HG02884 (cell line): ENCODE measurements at regions not wholly inside any gene's neighbourhood (a gene's known extent, or its start where the extent isn't known, plus 50 kb on each side); places are given as distances from the start of the nearest gene placed in this dataset.
A peak's percentile ranks its signal among the peaks of the same experiment; 100 is the strongest.
"Not testable (repeated sequence)": the region's sequence is repeated elsewhere in the genome, so short reads cannot be mapped to it uniquely, and the experiment has no call there.

Experiments used
- ATAC-seq: cut with Tn5 transposase; IDR thresholded peaks from one replicate; pipeline ENCODE4 v1.9.1; 2021; ENCODE audit warnings: mild to moderate bottlenecking, moderate library complexity; ENCODE audit not compliant: unreplicated experiment

GRCh38 chr13:71382285-71382684 is 484.7 kb downstream of the DACH1 start:
- ATAC-seq, result no peak

GRCh38 chr13:71380191-71380590 is 486.8 kb downstream of the DACH1 start:
- ATAC-seq, result no peak

- ATAC-seq, result no peak
These were observed 487.8 kb downstream of the DACH1 start for GRCh38 chr13:71378961-71379905.

- no peak for ATAC-seq
These were observed 492.4 kb downstream of the DACH1 start for GRCh38 chr13:71374471-71375049.

GRCh38 chr13:71368336-71368735 is 498.7 kb downstream of the DACH1 start:
- no peak for ATAC-seq

- ATAC-seq, result no peak
These were observed 507.0 kb downstream of the DACH1 start for GRCh38 chr13:71360041-71360440.

- no peak for ATAC-seq
These were observed 507.4 kb downstream of the DACH1 start for GRCh38 chr13:71359641-71360040.

- no peak for ATAC-seq
These were observed 508.8 kb downstream of the DACH1 start for GRCh38 chr13:71358218-71358617.

- ATAC-seq, result no peak
These were observed 512.0 kb downstream of the DACH1 start for GRCh38 chr13:71355010-71355409.

GRCh38 chr13:71350886-71351285 is 516.1 kb downstream of the DACH1 start:
- no peak for ATAC-seq

- ATAC-seq, result not testable (repeated sequence)
These were observed 521.1 kb downstream of the DACH1 start for GRCh38 chr13:71345856-71346255.

- no peak for ATAC-seq
These were observed 527.3 kb downstream of the DACH1 start for GRCh38 chr13:71339736-71340135.

GRCh38 chr13:71339005-71339404 is 528.0 kb downstream of the DACH1 start:
- no peak for ATAC-seq

GRCh38 chr13:71338070-71338469 is 528.9 kb downstream of the DACH1 start:
- ATAC-seq, result no peak

GRCh38 chr13:71327266-71327665 is 539.7 kb downstream of the DACH1 start:
- ATAC-seq, result no peak

GRCh38 chr13:71325556-71325955 is 541.4 kb downstream of the DACH1 start:
- ATAC-seq, result no peak

GRCh38 chr13:71323266-71323665 is 543.7 kb downstream of the DACH1 start:
- no peak for ATAC-seq

- peak; percentile 51 for ATAC-seq
These were observed 546.6 kb downstream of the DACH1 start for GRCh38 chr13:71320452-71320851.

- ATAC-seq, result no peak
These were observed 550.1 kb downstream of the DACH1 start for GRCh38 chr13:71316792-71317363.

- no peak for ATAC-seq
These were observed 554.1 kb downstream of the DACH1 start for GRCh38 chr13:71312923-71313322.

- ATAC-seq, result no peak
These were observed 557.1 kb downstream of the DACH1 start for GRCh38 chr13:71309905-71310304.

GRCh38 chr13:71306821-71307220 is 560.2 kb downstream of the DACH1 start:
- ATAC-seq, result no peak
